KMS-11 (cell line): ENCODE measurements at regions not wholly inside any gene's neighbourhood (a gene's known extent, or its start where the extent isn't known, plus 50 kb on each side); places are given as distances from the start of the nearest gene placed in this dataset.

Source experiments
- H2AFZ ChIP-seq: fragments of 200-600 bp; sonication (generic); 2 replicates; pipeline ENCODE4 v1.6.1; 2016; ENCODE audit warnings: antibody characterized with exemption, mixed run types, low read depth
- H3K27ac ChIP-seq: fragments of 200-600 bp; sonication (generic); 2 replicates; pipeline ENCODE4 v1.6.1; 2016; ENCODE audit warnings: mild to moderate bottlenecking, mixed run types
- H3K27me3 ChIP-seq: fragments of 200-600 bp; sonication (generic); 2 replicates; pipeline ENCODE4 v1.6.1; 2017; ENCODE audit warnings: mild to moderate bottlenecking, low read depth, mixed run types, moderate library complexity; ENCODE audit not compliant: insufficient read depth
- H3K36me3 ChIP-seq: fragments of 200-600 bp; sonication (generic); 2 replicates; pipeline ENCODE4 v1.6.1; 2017; ENCODE audit warnings: mild to moderate bottlenecking, mixed run types; ENCODE audit not compliant: insufficient read depth
- H3K4me1 ChIP-seq: fragments of 200-600 bp; sonication (generic); 2 replicates; pipeline ENCODE4 v1.6.1; 2016; ENCODE audit warnings: mild to moderate bottlenecking, low read depth, mixed run types; ENCODE audit not compliant: poor library complexity, severe bottlenecking
- H3K4me2 ChIP-seq: fragments of 200-600 bp; sonication (generic); 2 replicates; pipeline ENCODE4 v1.7.0; 2016; ENCODE audit warnings: mild to moderate bottlenecking, mixed run types
- H3K4me3 ChIP-seq: fragments of 200-600 bp; sonication (generic); IDR thresholded peaks from 2 replicates; pipeline ENCODE4 v1.6.1; 2017; ENCODE audit warnings: low read depth, low read length, mixed read lengths; ENCODE audit not compliant: insufficient read depth
- H3K79me2 ChIP-seq: fragments of 200-600 bp; sonication (generic); 2 replicates; pipeline ENCODE4 v1.6.1; 2016; ENCODE audit warnings: low read depth, mixed run types; ENCODE audit not compliant: insufficient read depth
- H3K9ac ChIP-seq: fragments of 200-600 bp; sonication (generic); 2 replicates; pipeline ENCODE4 v1.6.1; 2016; ENCODE audit warnings: mild to moderate bottlenecking, mixed run types
- H4K20me1 ChIP-seq: fragments of 200-600 bp; sonication (generic); 2 replicates; pipeline ENCODE4 v1.6.1; 2016; ENCODE audit warnings: mild to moderate bottlenecking, mixed run types; ENCODE audit not compliant: insufficient read depth
- CTCF ChIP-seq: fragments of 200-600 bp; sonication (generic); conservative IDR thresholded peaks from 2 replicates; pipeline ENCODE4 v1.6.1; 2017; ENCODE audit warnings: low read depth, mild to moderate bottlenecking, antibody characterized with exemption, low read length, moderate library complexity, mixed read lengths

GRCh38 chr15:98484914-98485313 is 163.4 kb upstream of the IGF1R start:
- Histone ChIP-seq H2AFZ (no peak overlapping the region), H3K4me2 (no peak overlapping the region), H4K20me1 (no peaks in the 10 kb centered on the region), H3K4me1 (no peaks in the 10 kb centered on the region), H3K36me3 (no peaks in the 10 kb centered on the region; the same call in 1 of the 2 replicates), H3K27me3 (no peaks in the 10 kb centered on the region), H3K4me3 (no peak overlapping the region), H3K79me2 (no peaks in the 10 kb centered on the region), H3K27ac (no peak overlapping the region), H3K9ac (no peak overlapping the region)
- no peak for TF ChIP-seq CTCF

- H3K79me2 ChIP-seq = no peaks in the 10 kb centered on the region
- no peak overlapping the region for H3K4me2 ChIP-seq
- H3K36me3 ChIP-seq = no peaks in the 10 kb centered on the region; the same call in 1 of the 2 replicates
- no peaks in the 10 kb centered on the region for H4K20me1 ChIP-seq
- H3K9ac ChIP-seq = no peak overlapping the region
- no peak for TF ChIP-seq CTCF
- H3K4me3 ChIP-seq = no peak overlapping the region
- H3K27me3 ChIP-seq = no peaks in the 10 kb centered on the region
- H3K4me1 ChIP-seq = no peaks in the 10 kb centered on the region
- no peak overlapping the region for H3K27ac ChIP-seq
- H2AFZ ChIP-seq = no peak overlapping the region
Observed at GRCh38 chr15:98485451-98485850, 162.9 kb upstream of the IGF1R start.

GRCh38 chr15:98493966-98494511 is 154.3 kb upstream of the IGF1R start:
- no peaks in the 10 kb centered on the region for H3K36me3 ChIP-seq
- H2AFZ ChIP-seq = no peak overlapping the region
- no peak for TF ChIP-seq CTCF
- H3K4me3 ChIP-seq = no peak overlapping the region
- no peaks in the 10 kb centered on the region for H4K20me1 ChIP-seq
- H3K27me3 ChIP-seq = no peaks in the 10 kb centered on the region
- no peaks in the 10 kb centered on the region for H3K4me1 ChIP-seq
- no peak overlapping the region for H3K4me2 ChIP-seq
- no peak overlapping the region for H3K9ac ChIP-seq
- H3K27ac ChIP-seq = no peak overlapping the region
- no peaks in the 10 kb centered on the region for H3K79me2 ChIP-seq

GRCh38 chr15:98501192-98501591 is 147.1 kb upstream of the IGF1R start:
- Histone ChIP-seq H3K4me1 (no peaks in the 10 kb centered on the region), H2AFZ (no peak overlapping the region), H3K4me2 (no peak overlapping the region), H3K27ac (no peak overlapping the region), H3K79me2 (no peaks in the 10 kb centered on the region), H4K20me1 (no peaks in the 10 kb centered on the region), H3K36me3 (no peaks in the 10 kb centered on the region), H3K9ac (no peak overlapping the region), H3K4me3 (no peak overlapping the region), H3K27me3 (no peaks in the 10 kb centered on the region)
- no peak for TF ChIP-seq CTCF
